ENCODE measurements at regions not wholly inside any gene's neighbourhood (a gene's known extent, or its start where the extent isn't known, plus 50 kb on each side); places are given as distances from the start of the nearest gene placed in this dataset.

DNA sequence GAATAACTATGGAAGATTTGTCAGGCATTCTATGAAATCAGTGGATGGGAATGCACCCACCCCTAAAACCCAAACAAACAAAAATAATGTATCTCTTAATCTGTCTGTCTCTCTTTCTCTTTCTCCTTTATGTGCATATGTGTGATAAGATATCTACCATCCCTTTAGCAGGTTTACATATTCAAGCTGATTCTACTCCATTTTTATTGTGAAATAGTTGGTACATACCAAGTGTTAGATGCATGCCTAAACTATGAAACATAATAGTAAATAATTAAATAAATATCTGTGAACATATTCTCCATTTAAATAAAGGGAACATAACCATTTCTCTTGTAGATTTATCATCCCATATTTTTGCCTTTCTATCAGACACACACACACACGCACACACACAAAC lies 121.8 kb upstream of the PCDH9 start:
- no peak for DNase-seq (ENCODE audit: low read depth in 1 of 2, low spot score in 1 of 2)
- no peak overlapping the region for H3K4me3 ChIP-seq (replicated peaks; ENCODE audit: insufficient read depth, low read length)
- H3K27me3 ChIP-seq (ENCODE audit: insufficient read depth, poor library complexity, severe bottlenecking), result no peaks in the 10 kb centered on the region
- H3K27ac ChIP-seq (replicated peaks), result no peak overlapping the region
- TF ChIP-seq, protein P1, sequence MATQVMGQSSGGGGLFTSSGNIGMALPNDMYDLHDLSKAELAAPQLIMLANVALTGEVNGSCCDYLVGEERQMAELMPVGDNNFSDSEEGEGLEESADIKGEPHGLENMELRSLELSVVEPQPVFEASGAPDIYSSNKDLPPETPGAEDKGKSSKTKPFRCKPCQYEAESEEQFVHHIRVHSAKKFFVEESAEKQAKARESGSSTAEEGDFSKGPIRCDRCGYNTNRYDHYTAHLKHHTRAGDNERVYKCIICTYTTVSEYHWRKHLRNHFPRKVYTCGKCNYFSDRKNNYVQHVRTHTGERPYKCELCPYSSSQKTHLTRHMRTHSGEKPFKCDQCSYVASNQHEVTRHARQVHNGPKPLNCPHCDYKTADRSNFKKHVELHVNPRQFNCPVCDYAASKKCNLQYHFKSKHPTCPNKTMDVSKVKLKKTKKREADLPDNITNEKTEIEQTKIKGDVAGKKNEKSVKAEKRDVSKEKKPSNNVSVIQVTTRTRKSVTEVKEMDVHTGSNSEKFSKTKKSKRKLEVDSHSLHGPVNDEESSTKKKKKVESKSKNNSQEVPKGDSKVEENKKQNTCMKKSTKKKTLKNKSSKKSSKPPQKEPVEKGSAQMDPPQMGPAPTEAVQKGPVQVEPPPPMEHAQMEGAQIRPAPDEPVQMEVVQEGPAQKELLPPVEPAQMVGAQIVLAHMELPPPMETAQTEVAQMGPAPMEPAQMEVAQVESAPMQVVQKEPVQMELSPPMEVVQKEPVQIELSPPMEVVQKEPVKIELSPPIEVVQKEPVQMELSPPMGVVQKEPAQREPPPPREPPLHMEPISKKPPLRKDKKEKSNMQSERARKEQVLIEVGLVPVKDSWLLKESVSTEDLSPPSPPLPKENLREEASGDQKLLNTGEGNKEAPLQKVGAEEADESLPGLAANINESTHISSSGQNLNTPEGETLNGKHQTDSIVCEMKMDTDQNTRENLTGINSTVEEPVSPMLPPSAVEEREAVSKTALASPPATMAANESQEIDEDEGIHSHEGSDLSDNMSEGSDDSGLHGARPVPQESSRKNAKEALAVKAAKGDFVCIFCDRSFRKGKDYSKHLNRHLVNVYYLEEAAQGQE (IDR thresholded peaks at IDR 0.05; ENCODE audit: insufficient replicate concordance, low read depth), result no peak
- TF ChIP-seq POLR2AphosphoS5 (IDR thresholded peaks at IDR 0.05; ENCODE audit: low read depth) (no peak), GABPA (IDR thresholded peaks at IDR 0.05; ENCODE audit: low read depth) (no peak), SPI1 (IDR thresholded peaks at IDR 0.05; ENCODE audit: borderline replicate concordance, low read depth) (no peak)
- TF ChIP-seq, protein P2, sequence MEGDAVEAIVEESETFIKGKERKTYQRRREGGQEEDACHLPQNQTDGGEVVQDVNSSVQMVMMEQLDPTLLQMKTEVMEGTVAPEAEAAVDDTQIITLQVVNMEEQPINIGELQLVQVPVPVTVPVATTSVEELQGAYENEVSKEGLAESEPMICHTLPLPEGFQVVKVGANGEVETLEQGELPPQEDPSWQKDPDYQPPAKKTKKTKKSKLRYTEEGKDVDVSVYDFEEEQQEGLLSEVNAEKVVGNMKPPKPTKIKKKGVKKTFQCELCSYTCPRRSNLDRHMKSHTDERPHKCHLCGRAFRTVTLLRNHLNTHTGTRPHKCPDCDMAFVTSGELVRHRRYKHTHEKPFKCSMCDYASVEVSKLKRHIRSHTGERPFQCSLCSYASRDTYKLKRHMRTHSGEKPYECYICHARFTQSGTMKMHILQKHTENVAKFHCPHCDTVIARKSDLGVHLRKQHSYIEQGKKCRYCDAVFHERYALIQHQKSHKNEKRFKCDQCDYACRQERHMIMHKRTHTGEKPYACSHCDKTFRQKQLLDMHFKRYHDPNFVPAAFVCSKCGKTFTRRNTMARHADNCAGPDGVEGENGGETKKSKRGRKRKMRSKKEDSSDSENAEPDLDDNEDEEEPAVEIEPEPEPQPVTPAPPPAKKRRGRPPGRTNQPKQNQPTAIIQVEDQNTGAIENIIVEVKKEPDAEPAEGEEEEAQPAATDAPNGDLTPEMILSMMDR (IDR thresholded peaks at IDR 0.05; ENCODE audit: insufficient read depth, low read length), result no peak

DNA sequence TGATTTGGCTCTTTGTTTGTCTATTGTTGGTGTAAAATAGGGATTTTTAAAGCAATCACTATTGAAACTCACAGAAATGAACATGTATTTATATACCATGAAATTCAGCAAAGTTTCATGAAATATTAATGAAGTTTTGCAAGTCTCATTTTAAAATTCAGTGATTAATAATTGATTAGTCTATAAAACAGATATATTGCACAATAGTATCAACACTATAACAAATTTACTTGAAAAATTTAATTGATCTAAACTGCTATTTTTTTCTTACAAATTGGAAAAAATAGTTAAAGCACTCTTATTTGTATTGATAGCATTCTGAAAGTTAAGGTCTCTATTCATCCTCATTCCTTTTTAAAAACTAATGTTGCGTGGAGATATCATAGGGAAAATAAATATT lies 121.0 kb upstream of the PCDH9 start:
- Histone ChIP-seq H3K27me3 (ENCODE audit: insufficient read depth, poor library complexity, severe bottlenecking) (no peaks in the 10 kb centered on the region), H3K4me3 (replicated peaks; ENCODE audit: insufficient read depth, low read length) (no peak overlapping the region), H3K27ac (replicated peaks) (no peak overlapping the region)
- DNase-seq (ENCODE audit: low read depth in 1 of 2, low spot score in 1 of 2), result no peak
- TF ChIP-seq SPI1 (IDR thresholded peaks at IDR 0.05; ENCODE audit: borderline replicate concordance, low read depth), result no peak
- TF ChIP-seq GABPA (IDR thresholded peaks at IDR 0.05; ENCODE audit: low read depth), result no peak
- TF ChIP-seq, protein P1 (IDR thresholded peaks at IDR 0.05; ENCODE audit: insufficient replicate concordance, low read depth), result no peak
- TF ChIP-seq, protein P2 (IDR thresholded peaks at IDR 0.05; ENCODE audit: insufficient read depth, low read length), result no peak
- no peak for TF ChIP-seq POLR2AphosphoS5 (IDR thresholded peaks at IDR 0.05; ENCODE audit: low read depth)

DNA sequence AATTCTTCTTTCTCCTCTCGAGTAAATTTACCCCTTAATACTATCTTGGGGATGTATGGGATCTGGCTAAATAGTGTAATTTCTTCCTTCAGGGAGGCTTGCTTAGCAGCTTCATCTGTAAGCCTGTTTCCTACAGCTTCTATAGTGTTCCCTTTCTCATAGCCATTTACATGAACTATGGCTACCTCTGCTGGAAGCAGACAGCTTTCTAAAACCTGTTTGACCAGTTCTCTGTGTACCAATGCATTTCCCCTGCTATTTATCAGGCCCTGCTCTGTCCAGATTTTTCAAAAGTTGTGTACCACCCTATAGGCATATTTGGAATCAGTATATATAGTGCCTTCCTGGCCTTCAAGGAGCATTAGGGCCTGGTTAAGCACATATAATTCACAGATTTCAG lies 113.6 kb upstream of the PCDH9 start:
- DNase-seq (ENCODE audit: low read depth in 1 of 2, low spot score in 1 of 2), result no peak
- H3K4me3 ChIP-seq (replicated peaks; ENCODE audit: insufficient read depth, low read length), result no peak overlapping the region

DNA sequence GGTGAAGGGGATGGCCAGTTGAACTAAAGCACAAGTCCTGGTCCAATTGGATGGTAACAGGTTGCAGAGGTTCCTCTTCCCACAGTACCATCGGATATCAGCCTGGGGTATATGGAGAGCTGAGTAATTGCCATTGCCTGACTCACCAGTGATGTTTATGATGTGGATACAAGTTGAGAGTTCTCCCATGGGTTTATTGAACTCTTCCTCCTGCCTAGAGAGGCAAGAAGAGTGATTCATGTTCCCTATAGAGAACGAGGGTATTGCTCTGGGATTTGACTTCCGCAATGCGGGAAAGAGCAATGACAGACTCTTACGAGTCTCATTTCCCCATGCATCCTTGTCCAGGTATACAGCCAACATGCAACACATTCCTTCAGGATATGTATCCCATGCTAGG lies 111.3 kb upstream of the PCDH9 start:
- Histone ChIP-seq H3K4me3 (replicated peaks; ENCODE audit: insufficient read depth, low read length) (no peak overlapping the region), H3K27ac (replicated peaks) (no peak overlapping the region), H3K27me3 (ENCODE audit: insufficient read depth, poor library complexity, severe bottlenecking) (no peaks in the 10 kb centered on the region)
- TF ChIP-seq SPI1 (IDR thresholded peaks at IDR 0.05; ENCODE audit: borderline replicate concordance, low read depth), result no peak
- no peak for TF ChIP-seq POLR2AphosphoS5 (IDR thresholded peaks at IDR 0.05; ENCODE audit: low read depth)
- TF ChIP-seq, protein P1 (IDR thresholded peaks at IDR 0.05; ENCODE audit: insufficient replicate concordance, low read depth), result no peak
- TF ChIP-seq GABPA (IDR thresholded peaks at IDR 0.05; ENCODE audit: low read depth), result no peak
- TF ChIP-seq, protein P2 (IDR thresholded peaks at IDR 0.05; ENCODE audit: insufficient read depth, low read length), result no peak
- DNase-seq (ENCODE audit: low read depth in 1 of 2, low spot score in 1 of 2), result no peak

More for the DNA sequence above, 113.6 kb upstream of the PCDH9 start:
- TF ChIP-seq, protein P2 (IDR thresholded peaks at IDR 0.05; ENCODE audit: insufficient read depth, low read length), result no peak
- Histone ChIP-seq H3K27ac (replicated peaks) (no peak overlapping the region), H3K27me3 (ENCODE audit: insufficient read depth, poor library complexity, severe bottlenecking) (no peaks in the 10 kb centered on the region)

Measured in HL-60 (cell line).